Thyroid gland (tissue), 4 donors: ENCODE measurements at regions not wholly inside any gene's neighbourhood (a gene's known extent, or its start where the extent isn't known, plus 50 kb on each side); places are given as distances from the start of the nearest gene placed in this dataset.

ENCODE experiments used
- POLR2A ChIP-seq, 2 donors: fragments of 450-650 bp; IDR thresholded peaks; one replicate each; pipeline ENCODE4 v1.6.1; 2017; ENCODE audit warnings: antibody characterized with exemption in 2 of 2, mild to moderate bottlenecking in 2 of 2, moderate library complexity in 1 of 2
- TF ChIP-seq, protein P1 (sequence below), 6 experiments: fragments of 200-600 bp in 3 of 6; fragments of 450-650 bp in 3 of 6; sonication (generic) in 3 of 6; IDR thresholded peaks; one replicate each; pipeline ENCODE4 v1.5.1; 2016 to 2019; ENCODE audit warnings: antibody characterized with exemption in 6 of 6, mild to moderate bottlenecking in 2 of 6, inconsistent platforms in 1 of 6, moderate library complexity in 1 of 6

DNA sequence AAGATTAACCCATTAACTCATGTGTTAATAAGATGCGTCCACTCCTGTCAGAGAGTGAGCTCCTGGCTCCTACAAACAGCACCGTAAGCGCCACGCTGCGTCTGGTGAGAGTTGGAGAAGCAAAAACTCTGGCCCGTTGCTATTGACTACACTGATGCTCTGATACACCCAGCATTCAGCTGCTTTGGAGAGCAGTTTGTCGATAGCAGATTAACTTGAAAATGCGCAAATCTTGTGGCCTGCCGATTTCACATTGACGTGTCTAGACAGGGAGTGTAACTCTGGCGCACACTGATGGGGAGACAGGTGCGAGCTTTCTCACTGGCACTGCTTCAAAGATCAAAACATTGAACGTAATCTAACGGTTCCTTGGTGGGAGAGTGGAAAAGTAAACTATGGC, 151.7 kb upstream of the RPS6KA2 start:
- TF ChIP-seq, protein P1, sequence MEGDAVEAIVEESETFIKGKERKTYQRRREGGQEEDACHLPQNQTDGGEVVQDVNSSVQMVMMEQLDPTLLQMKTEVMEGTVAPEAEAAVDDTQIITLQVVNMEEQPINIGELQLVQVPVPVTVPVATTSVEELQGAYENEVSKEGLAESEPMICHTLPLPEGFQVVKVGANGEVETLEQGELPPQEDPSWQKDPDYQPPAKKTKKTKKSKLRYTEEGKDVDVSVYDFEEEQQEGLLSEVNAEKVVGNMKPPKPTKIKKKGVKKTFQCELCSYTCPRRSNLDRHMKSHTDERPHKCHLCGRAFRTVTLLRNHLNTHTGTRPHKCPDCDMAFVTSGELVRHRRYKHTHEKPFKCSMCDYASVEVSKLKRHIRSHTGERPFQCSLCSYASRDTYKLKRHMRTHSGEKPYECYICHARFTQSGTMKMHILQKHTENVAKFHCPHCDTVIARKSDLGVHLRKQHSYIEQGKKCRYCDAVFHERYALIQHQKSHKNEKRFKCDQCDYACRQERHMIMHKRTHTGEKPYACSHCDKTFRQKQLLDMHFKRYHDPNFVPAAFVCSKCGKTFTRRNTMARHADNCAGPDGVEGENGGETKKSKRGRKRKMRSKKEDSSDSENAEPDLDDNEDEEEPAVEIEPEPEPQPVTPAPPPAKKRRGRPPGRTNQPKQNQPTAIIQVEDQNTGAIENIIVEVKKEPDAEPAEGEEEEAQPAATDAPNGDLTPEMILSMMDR (IDR thresholded peaks at IDR 0.05), result no peak
- TF ChIP-seq POLR2A (IDR thresholded peaks at IDR 0.05), result no peak
